ENCODE measurements at regions not wholly inside any gene's neighbourhood (a gene's known extent, or its start where the extent isn't known, plus 50 kb on each side); places are given as distances from the start of the nearest gene placed in this dataset.

GRCh38 chr4:126798214-126798613 lies 834.5 kb upstream of the INTU start:
- peaks cover 9% of the 10 kb centered on the region for H3K4me1 ChIP-seq (ENCODE audit: control insufficient read depth, insufficient read depth, low read length)
- DNase-seq = no peak
- no peak overlapping the region for H3K4me3 ChIP-seq (ENCODE audit: low read length)
- H3K9me3 ChIP-seq (replicated peaks; ENCODE audit: control insufficient read depth, low read depth, low read length) = no peaks in the 10 kb centered on the region
- H3K36me3 ChIP-seq (ENCODE audit: control insufficient read depth, insufficient read depth, low read length) = no peaks in the 10 kb centered on the region
- no CpG with 5 or more reads among the region's 1 CpG for WGBS (ENCODE audit: insufficient coverage)
- H3K27me3 ChIP-seq (ENCODE audit: control insufficient read depth, insufficient read depth, low read length) = no peaks in the 10 kb centered on the region
- no peak overlapping the region for H3K27ac ChIP-seq (ENCODE audit: low read length)

DNA sequence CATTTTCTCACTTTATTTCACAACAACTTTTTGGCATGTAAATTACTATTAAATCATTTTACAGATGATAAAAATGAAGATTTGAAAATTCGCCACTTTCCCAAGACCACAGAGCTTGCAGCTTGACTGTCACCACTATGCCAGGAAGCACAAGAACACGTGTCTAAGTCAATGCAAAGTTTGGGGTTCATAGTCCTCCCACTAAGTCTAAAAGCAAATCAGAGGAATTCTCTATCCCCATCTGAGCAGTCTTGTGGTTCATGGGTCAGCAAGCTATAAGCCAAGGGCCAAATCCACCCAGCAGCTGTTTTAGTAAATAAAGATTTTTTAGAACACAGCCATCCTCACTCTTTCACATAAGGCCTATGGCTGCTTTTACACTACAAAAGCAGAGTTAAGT lies 833.3 kb upstream of the INTU start:
- H3K27ac ChIP-seq (ENCODE audit: low read length) = peak overlapping the region; percentile 62
- peak; percentile 92 for DNase-seq
- WGBS (ENCODE audit: insufficient coverage) = 40% methylated on average over 1 of the region's 2 CpGs
- peaks cover 9% of the 10 kb centered on the region for H3K4me1 ChIP-seq (ENCODE audit: control insufficient read depth, insufficient read depth, low read length)
- no peak overlapping the region for H3K4me3 ChIP-seq (ENCODE audit: low read length)
- no peaks in the 10 kb centered on the region for H3K36me3 ChIP-seq (ENCODE audit: control insufficient read depth, insufficient read depth, low read length)
- H3K9me3 ChIP-seq (replicated peaks; ENCODE audit: control insufficient read depth, low read depth, low read length) = no peaks in the 10 kb centered on the region
- H3K27me3 ChIP-seq (ENCODE audit: control insufficient read depth, insufficient read depth, low read length) = no peaks in the 10 kb centered on the region

GRCh38 chr4:126799971-126800574 lies 832.7 kb upstream of the INTU start:
- H3K27me3 ChIP-seq (ENCODE audit: control insufficient read depth, insufficient read depth, low read length) = no peaks in the 10 kb centered on the region
- peaks cover 9% of the 10 kb centered on the region for H3K4me1 ChIP-seq (ENCODE audit: control insufficient read depth, insufficient read depth, low read length)
- no peaks in the 10 kb centered on the region for H3K9me3 ChIP-seq (replicated peaks; ENCODE audit: control insufficient read depth, low read depth, low read length)
- H3K36me3 ChIP-seq (ENCODE audit: control insufficient read depth, insufficient read depth, low read length) = no peaks in the 10 kb centered on the region
- H3K4me3 ChIP-seq (ENCODE audit: low read length) = no peak overlapping the region
- DNase-seq = peak; percentile 54
- H3K27ac ChIP-seq (ENCODE audit: low read length) = peak overlapping the region; percentile 62
- whole genome bisulfite sequencing (ENCODE audit: insufficient coverage) = 86% methylated on average over 1 of the region's 5 CpGs

DNA sequence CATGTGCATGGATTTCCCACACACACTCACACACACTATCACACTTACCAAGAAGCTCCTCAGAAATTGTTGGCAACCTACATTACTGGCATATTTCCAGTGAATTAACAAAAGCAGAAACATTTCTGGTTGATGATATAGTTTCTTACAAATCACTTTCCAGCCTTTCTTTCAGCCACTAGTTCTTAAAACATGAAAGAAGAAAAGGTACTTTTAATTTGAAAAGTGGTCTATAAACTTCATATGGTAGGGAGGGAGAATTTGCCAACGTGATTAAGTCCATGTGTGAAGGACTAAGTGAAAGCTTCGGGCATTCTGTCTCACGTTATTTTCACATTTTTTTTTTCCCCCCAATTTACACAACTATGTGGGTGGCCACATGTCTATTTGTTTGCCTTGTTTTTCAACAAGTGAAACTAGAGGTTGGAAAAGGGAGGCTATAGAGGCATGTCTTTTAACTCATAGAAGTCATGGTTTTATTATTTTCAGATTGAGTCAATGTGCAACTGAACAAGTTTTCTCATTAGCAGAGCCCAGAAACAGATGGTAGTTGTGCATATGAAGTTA lies 832.1 kb upstream of the INTU start:
- Histone ChIP-seq H3K36me3 (ENCODE audit: control insufficient read depth, insufficient read depth, low read length) (no peaks in the 10 kb centered on the region), H3K9me3 (replicated peaks; ENCODE audit: control insufficient read depth, low read depth, low read length) (no peaks in the 10 kb centered on the region), H3K27me3 (ENCODE audit: control insufficient read depth, insufficient read depth, low read length) (no peaks in the 10 kb centered on the region), H3K4me1 (ENCODE audit: control insufficient read depth, insufficient read depth, low read length) (peaks cover 9% of the 10 kb centered on the region), H3K27ac (ENCODE audit: low read length) (no peak overlapping the region), H3K4me3 (ENCODE audit: low read length) (no peak overlapping the region)
- no CpG with 5 or more reads among the region's 3 CpGs for WGBS (ENCODE audit: insufficient coverage)
- peak; percentile 79 for DNase-seq

- no peaks in the 10 kb centered on the region for H3K27me3 ChIP-seq (ENCODE audit: control insufficient read depth, insufficient read depth, low read length)
- H3K9me3 ChIP-seq (replicated peaks; ENCODE audit: control insufficient read depth, low read depth, low read length) = no peaks in the 10 kb centered on the region
- H3K4me3 ChIP-seq (ENCODE audit: low read length) = no peak overlapping the region
- WGBS (ENCODE audit: insufficient coverage) = 83% methylated on average over 1 of the region's 1 CpG
- H3K27ac ChIP-seq (ENCODE audit: low read length) = no peak overlapping the region
- DNase-seq = no peak
- H3K36me3 ChIP-seq (ENCODE audit: control insufficient read depth, insufficient read depth, low read length) = no peaks in the 10 kb centered on the region
- H3K4me1 ChIP-seq (ENCODE audit: control insufficient read depth, insufficient read depth, low read length) = no peaks in the 10 kb centered on the region
Observed at GRCh38 chr4:126807132-126807531, 825.6 kb upstream of the INTU start.

- DNase-seq = no peak
- Histone ChIP-seq H3K4me1 (ENCODE audit: control insufficient read depth, insufficient read depth, low read length) (no peaks in the 10 kb centered on the region), H3K27ac (ENCODE audit: low read length) (no peak overlapping the region), H3K9me3 (replicated peaks; ENCODE audit: control insufficient read depth, low read depth, low read length) (no peaks in the 10 kb centered on the region), H3K4me3 (ENCODE audit: low read length) (no peak overlapping the region), H3K27me3 (ENCODE audit: control insufficient read depth, insufficient read depth, low read length) (no peaks in the 10 kb centered on the region), H3K36me3 (ENCODE audit: control insufficient read depth, insufficient read depth, low read length) (no peaks in the 10 kb centered on the region)
Observed at GRCh38 chr4:126812076-126812475, 820.7 kb upstream of the INTU start.

DNA sequence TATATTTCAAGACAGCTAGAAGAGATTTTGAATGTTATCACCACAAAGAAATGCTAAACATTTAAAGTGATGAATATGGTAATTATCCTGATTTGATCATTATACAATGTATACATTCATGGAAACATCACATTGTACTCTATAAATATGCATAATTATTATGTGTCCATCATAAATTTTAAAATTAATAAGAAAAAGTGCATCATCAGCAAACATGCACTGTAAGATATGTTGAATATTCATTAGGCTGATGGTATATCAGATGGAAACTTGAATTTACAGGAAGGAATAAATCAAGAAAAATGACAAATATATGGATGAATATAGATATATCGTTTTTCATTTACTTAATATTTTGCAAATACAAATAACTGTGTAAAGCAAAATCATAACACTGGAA lies 812.1 kb upstream of the INTU start:
- no peaks in the 10 kb centered on the region for H3K27me3 ChIP-seq (ENCODE audit: control insufficient read depth, insufficient read depth, low read length)
- H3K4me3 ChIP-seq (ENCODE audit: low read length) = no peak overlapping the region
- H3K36me3 ChIP-seq (ENCODE audit: control insufficient read depth, insufficient read depth, low read length) = no peaks in the 10 kb centered on the region
- H3K9me3 ChIP-seq (replicated peaks; ENCODE audit: control insufficient read depth, low read depth, low read length) = no peaks in the 10 kb centered on the region
- DNase-seq = no peak
- WGBS (ENCODE audit: insufficient coverage) = no CpG with 5 or more reads among the region's 1 CpG
- no peaks in the 10 kb centered on the region for H3K4me1 ChIP-seq (ENCODE audit: control insufficient read depth, insufficient read depth, low read length)
- no peak overlapping the region for H3K27ac ChIP-seq (ENCODE audit: low read length)

DNA sequence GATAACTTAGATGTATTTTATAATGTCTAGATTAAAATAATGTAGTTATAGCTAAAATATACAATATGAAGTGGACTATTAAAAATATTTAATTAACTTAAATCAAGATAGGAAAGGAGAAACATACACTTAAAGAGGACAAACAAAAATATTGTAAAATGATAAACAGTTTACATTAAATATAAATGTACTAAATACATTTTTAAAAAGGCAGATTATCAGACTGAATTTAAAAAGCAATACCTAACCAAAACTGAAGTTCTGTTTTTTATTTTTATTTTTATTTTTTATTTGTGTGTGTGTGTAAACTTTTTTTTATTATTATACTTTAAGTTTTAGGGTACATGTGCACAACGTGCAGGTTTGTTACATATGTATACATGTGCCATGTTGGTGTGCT lies 811.6 kb upstream of the INTU start:
- H3K4me1 ChIP-seq (ENCODE audit: control insufficient read depth, insufficient read depth, low read length) = no peaks in the 10 kb centered on the region
- H3K36me3 ChIP-seq (ENCODE audit: control insufficient read depth, insufficient read depth, low read length) = no peaks in the 10 kb centered on the region
- no peaks in the 10 kb centered on the region for H3K27me3 ChIP-seq (ENCODE audit: control insufficient read depth, insufficient read depth, low read length)
- H3K4me3 ChIP-seq (ENCODE audit: low read length) = no peak overlapping the region
- H3K27ac ChIP-seq (ENCODE audit: low read length) = no peak overlapping the region
- H3K9me3 ChIP-seq (replicated peaks; ENCODE audit: control insufficient read depth, low read depth, low read length) = no peaks in the 10 kb centered on the region
- no peak for DNase-seq
- WGBS (ENCODE audit: insufficient coverage) = no CpG with 5 or more reads among the region's 1 CpG

- Histone ChIP-seq H3K36me3 (ENCODE audit: control insufficient read depth, insufficient read depth, low read length) (no peaks in the 10 kb centered on the region), H3K27me3 (ENCODE audit: control insufficient read depth, insufficient read depth, low read length) (no peaks in the 10 kb centered on the region), H3K4me1 (ENCODE audit: control insufficient read depth, insufficient read depth, low read length) (no peaks in the 10 kb centered on the region), H3K9me3 (replicated peaks; ENCODE audit: control insufficient read depth, low read depth, low read length) (peaks cover 2% of the 10 kb centered on the region), H3K27ac (ENCODE audit: low read length) (no peak overlapping the region), H3K4me3 (ENCODE audit: low read length) (no peak overlapping the region)
- no peak for DNase-seq
- WGBS (ENCODE audit: insufficient coverage) = 100% methylated on average over 1 of the region's 3 CpGs
Observed at GRCh38 chr4:126825083-126825482, 807.7 kb upstream of the INTU start.

- H3K36me3 ChIP-seq (ENCODE audit: control insufficient read depth, insufficient read depth, low read length) = no peaks in the 10 kb centered on the region
- no peak for DNase-seq
- WGBS (ENCODE audit: insufficient coverage) = no CpG with 5 or more reads among the region's 2 CpGs
- no peaks in the 10 kb centered on the region for H3K4me1 ChIP-seq (ENCODE audit: control insufficient read depth, insufficient read depth, low read length)
- no peaks in the 10 kb centered on the region for H3K27me3 ChIP-seq (ENCODE audit: control insufficient read depth, insufficient read depth, low read length)
- H3K4me3 ChIP-seq (ENCODE audit: low read length) = no peak overlapping the region
- H3K9me3 ChIP-seq (replicated peaks; ENCODE audit: control insufficient read depth, low read depth, low read length) = peaks cover 10% of the 10 kb centered on the region
- no peak overlapping the region for H3K27ac ChIP-seq (ENCODE audit: low read length)
Observed at GRCh38 chr4:126827669-126828068, 805.1 kb upstream of the INTU start.

DNA sequence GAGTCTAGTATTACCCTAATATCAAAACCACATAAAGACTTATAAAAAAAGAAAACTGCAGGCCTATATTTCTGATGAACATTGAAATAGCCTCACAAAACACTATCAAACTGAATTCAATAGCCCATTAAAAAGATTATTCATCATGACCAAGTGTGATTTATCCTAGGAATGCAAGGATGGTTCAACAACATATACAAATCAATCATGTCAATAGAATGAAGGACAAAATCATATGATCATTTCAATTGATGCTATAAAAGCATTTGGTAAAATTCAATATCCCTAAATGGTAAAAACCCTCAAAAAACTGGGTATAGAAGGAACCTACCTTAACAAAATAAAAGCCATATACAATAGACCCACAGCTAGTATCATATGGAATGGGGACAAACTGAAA lies 797.9 kb upstream of the INTU start:
- H3K4me3 ChIP-seq (ENCODE audit: low read length) = no peak overlapping the region
- H3K27ac ChIP-seq (ENCODE audit: low read length) = no peak overlapping the region
- H3K27me3 ChIP-seq (ENCODE audit: control insufficient read depth, insufficient read depth, low read length) = no peaks in the 10 kb centered on the region
- peaks cover 18% of the 10 kb centered on the region for H3K9me3 ChIP-seq (replicated peaks; ENCODE audit: control insufficient read depth, low read depth, low read length)
- no peak for DNase-seq
- H3K4me1 ChIP-seq (ENCODE audit: control insufficient read depth, insufficient read depth, low read length) = no peaks in the 10 kb centered on the region
- no peaks in the 10 kb centered on the region for H3K36me3 ChIP-seq (ENCODE audit: control insufficient read depth, insufficient read depth, low read length)
